GM18517 (cell line): ENCODE measurements at regions not wholly inside any gene's neighbourhood (a gene's known extent, or its start where the extent isn't known, plus 50 kb on each side); places are given as distances from the start of the nearest gene placed in this dataset.

Experiments used
- ATAC-seq: cut with Tn5 transposase; IDR thresholded peaks from one replicate; pipeline ENCODE4 v1.9.1; 2021; ENCODE audit warnings: mild to moderate bottlenecking, moderate library complexity; ENCODE audit not compliant: unreplicated experiment

- no peak for ATAC-seq
Observed at GRCh38 chr1:60413091-60413490, 339.5 kb upstream of the C1orf87 start.

DNA sequence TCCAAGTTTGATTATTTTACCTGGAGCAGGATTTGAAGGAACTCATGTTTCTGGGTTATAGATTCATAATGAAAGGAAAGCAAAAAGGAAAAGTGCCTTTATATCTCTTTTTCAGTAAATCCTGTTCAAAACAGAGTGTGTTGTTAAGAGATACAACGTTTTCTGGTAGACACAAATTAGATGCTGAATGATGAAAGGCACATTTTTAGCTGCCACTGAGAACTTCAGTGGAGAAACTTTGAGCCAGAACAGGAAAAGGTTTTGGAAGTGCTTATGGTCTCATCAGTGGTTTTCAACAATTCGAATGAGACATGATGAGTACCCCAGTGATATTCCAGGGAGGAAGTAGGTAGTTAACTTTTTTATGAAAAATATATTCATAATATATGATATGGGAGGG is 338.0 kb upstream of the C1orf87 start:
- ATAC-seq: no peak

DNA sequence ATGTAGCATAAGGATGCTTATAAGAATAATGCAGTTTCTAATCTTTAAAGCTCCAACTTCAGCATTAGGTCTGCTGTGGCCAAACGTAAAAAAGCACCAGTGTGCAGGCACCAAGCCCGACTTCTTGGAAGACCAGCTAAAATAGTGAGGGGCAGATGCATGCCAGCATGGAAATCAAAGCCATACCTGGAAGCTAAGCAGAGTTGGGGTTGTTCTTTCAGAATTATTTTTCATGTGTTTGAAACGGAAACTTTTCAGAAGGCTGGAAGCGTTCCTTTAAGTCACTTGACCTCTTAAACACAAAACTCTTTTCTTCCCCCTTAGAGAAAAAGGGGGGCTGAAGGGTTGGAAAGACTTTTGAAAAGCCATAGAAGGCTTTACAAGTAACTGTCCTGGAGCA is 329.2 kb upstream of the C1orf87 start:
- no peak for ATAC-seq

DNA sequence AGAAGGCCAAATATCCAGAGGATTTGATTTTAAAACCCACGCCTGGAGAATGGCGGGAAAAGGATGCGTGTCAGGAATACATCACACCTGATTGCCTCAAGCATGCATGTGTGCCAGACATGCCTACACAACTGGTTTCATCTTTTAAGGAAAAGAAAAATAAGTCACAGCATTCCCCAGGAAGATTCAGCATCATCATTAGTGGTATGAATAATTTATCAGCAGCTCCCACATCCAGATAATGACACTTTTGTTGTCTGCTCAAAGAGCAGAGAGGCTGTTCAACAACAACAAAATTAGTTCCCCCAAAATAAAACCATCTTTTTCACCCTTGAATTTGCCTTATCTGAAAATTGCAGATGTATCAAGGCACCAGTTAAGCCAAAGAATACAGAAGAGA is 328.6 kb upstream of the C1orf87 start:
- ATAC-seq: no peak

GRCh38 chr1:60394436-60394835 is 320.9 kb upstream of the C1orf87 start:
- ATAC-seq: no peak

DNA sequence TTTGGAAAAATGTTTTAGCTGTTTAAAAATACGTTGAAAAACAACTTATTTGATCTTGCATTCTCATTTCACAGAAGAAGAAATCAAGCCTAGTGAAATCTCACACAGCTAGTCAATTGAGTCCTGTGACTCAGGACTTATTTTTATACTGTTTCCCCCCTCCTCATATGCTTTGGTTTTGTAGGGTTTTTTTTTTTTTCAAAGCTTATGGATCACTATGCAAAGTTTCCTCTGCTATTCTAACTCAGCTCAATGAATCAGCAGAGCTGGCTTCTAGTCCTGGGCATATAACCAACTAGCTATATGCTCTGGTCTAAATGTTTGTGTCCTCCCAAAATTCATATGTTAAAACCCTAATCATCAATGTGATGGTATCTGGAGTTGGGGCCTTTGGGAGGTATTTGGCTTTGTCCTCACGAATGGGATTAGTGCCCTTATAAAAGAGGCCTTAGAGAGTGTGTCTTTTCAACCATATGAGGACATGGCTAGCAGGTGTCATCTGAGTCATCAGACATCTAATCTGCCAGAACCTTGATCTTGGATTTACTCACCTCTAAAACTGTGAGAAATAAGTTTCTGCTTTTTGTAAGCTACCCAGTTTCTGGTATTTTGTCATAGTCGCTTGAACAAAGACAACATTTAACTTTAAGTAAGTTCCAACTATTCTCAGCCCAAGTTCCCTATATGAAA is 317.2 kb upstream of the C1orf87 start:
- ATAC-seq: peak; percentile 74

GRCh38 chr1:60388092-60388987 is 314.8 kb upstream of the C1orf87 start:
- ATAC-seq: no peak

DNA sequence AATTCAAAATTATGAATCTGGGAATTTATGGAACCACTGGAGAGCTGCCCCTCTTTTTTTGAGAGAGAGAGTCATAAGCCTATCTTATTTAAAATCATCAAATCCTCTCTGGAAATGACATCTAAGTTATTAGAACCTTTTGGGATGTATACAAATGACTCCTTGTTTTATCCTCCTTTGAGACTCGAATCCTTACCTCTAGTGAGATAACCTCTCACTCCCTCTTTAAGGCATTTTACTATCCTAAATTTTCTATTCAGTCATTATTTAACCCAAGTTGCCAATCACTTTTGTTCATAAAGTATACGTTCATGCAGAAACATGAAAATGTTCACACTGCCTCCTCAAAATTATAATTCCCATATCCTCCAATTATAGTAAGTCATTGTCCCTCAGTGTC is 313.6 kb upstream of the C1orf87 start:
- ATAC-seq: no peak

DNA sequence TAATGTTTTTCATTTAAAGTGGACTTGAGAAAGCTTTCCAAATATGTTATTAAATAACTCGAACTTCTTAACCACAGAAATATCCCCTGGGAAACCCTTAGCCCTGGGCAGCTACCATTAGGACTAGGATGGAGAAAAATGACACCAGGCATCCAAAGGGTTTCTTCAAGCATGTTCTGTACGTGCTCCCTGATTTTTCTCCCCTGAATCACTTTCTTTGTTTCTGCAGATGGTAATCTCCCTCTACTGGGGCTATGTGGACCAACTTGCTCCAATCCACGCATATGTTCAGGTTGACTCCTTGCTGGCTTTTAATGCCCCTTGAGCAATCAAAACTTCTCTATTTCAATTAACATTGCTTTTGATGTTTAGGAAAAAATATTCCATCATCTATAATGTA is 312.7 kb upstream of the C1orf87 start:
- no peak for ATAC-seq

- no peak for ATAC-seq
Observed at GRCh38 chr1:60376196-60376595, 302.6 kb upstream of the C1orf87 start.

GRCh38 chr1:60374537-60374936 is 301.0 kb upstream of the C1orf87 start:
- no peak for ATAC-seq

GRCh38 chr1:60367532-60367931 is 294.0 kb upstream of the C1orf87 start:
- ATAC-seq: no peak

DNA sequence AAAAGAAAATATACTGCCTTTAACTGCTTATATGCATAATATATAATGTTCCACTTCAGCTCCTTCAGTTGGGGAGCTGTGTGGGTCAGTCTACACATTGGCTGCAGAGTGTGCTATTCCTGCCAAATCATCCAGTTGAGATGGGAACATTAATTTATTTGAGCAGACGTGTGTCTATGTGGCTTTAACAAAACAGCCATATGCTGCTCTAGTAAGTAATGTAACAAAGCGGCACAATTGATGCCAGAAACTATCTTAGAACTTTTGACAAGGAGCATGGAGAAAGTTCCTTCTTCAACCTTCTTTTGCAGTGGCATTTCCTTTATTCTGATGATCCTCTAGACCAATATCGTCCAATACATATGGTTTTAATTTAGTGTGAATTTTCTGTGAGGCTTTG is 285.9 kb upstream of the C1orf87 start:
- ATAC-seq: no peak

GRCh38 chr1:60350531-60350930 is 277.0 kb upstream of the C1orf87 start:
- ATAC-seq: no peak

DNA sequence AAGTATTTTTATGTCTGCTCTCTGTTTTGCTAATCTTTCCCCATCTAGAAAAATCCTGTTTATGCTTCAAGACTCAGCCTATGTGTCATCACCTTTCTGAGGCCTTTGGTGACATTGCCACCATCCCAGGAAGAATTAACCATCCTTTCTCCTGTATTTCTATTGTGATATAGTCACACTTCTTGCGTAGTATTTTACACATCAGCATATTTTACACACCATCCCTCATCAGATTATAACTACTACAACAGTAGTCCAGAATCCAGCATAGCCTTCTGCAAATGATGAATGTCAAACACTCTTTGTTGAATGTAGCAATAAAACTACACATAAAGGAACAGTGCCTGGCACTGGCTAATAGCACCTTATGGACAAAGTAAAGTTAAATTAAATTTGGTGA is 275.3 kb upstream of the C1orf87 start:
- no peak for ATAC-seq

DNA sequence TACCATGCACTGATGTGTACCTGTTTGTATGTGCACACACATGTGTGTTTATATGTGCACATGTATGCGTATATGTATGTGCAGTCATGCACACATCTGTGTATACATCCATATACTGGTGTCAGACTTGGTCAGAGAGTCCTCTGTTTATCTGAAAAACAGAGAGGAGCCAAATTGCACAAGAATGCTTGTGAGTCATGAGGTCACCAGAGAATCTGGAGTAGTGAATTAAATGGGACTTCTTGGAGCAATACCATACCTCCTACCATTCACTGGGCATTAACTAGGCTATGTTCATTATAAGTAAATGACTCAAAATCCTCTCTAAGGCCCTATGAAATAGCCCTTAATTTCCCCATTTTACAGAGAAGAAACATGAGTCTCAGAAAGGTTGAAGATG is 272.1 kb upstream of the C1orf87 start:
- ATAC-seq: no peak

GRCh38 chr1:60345049-60345448 is 271.5 kb upstream of the C1orf87 start:
- no peak for ATAC-seq

DNA sequence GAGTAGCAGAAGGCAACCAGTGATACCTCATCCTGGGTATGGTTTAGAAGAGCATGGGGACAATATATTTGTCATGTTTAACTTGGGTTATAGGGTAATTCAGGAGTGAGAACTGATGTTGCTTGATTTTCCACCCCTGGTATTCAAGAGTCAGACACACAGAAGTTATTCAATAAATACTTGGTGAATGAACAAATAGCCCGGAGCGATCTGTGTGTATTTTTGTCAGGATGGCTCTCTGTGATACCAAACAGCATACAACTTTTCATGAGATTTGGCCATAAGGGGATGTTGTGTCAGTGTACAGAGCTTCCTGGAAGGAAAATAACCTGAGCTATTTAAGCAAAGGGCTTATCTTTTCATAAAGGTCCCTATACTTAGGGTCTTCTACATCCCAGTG is 270.2 kb upstream of the C1orf87 start:
- ATAC-seq: no peak

- no peak for ATAC-seq
Observed at GRCh38 chr1:60342569-60342968, 269.0 kb upstream of the C1orf87 start.

- no peak for ATAC-seq
Observed at GRCh38 chr1:60341274-60341673, 267.7 kb upstream of the C1orf87 start.

GRCh38 chr1:60331647-60332046 is 258.1 kb upstream of the C1orf87 start:
- no peak for ATAC-seq

- ATAC-seq: no peak
Observed at GRCh38 chr1:60329651-60330050, 256.1 kb upstream of the C1orf87 start.
